H9 (cell line): ENCODE measurements at regions not wholly inside any gene's neighbourhood (a gene's known extent, or its start where the extent isn't known, plus 50 kb on each side); places are given as distances from the start of the nearest gene placed in this dataset.
"Not testable (repeated sequence)": the region's sequence is repeated elsewhere in the genome, so short reads cannot be mapped to it uniquely, and the experiment has no call there.

ENCODE experiments used
- DNase-seq: peaks from one replicate; pipeline ENCODE4 v3.0.0-alpha.2; 2017
- H2AFZ ChIP-seq: one replicate; pipeline ENCODE4 v1.6.1; 2013; ENCODE audit warnings: mild to moderate bottlenecking, low read length, control low read depth, moderate library complexity
- H2AK5ac ChIP-seq: 2 replicates; pipeline ENCODE4 v1.6.1; 2013; ENCODE audit warnings: low read length, control low read depth, mixed read lengths; ENCODE audit not compliant: insufficient read length
- H2BK120ac ChIP-seq: one replicate; pipeline ENCODE4 v1.6.1; 2013; ENCODE audit warnings: low read depth, mild to moderate bottlenecking, low read length, control low read depth, inconsistent platforms; ENCODE audit not compliant: poor library complexity, severe bottlenecking
- H2BK12ac ChIP-seq: 2 replicates; pipeline ENCODE4 v1.6.1; 2013; ENCODE audit warnings: low read length, control low read depth, mixed read lengths, low read depth; ENCODE audit not compliant: insufficient read length
- H2BK15ac ChIP-seq: 2 replicates; pipeline ENCODE4 v1.6.1; 2013; ENCODE audit warnings: low read depth, low read length, control low read depth
- H2BK20ac ChIP-seq: one replicate; pipeline ENCODE4 v1.6.1; 2013; ENCODE audit warnings: low read depth, mild to moderate bottlenecking, low read length, control low read depth, inconsistent platforms; ENCODE audit not compliant: poor library complexity, severe bottlenecking
- H2BK5ac ChIP-seq: 2 replicates; pipeline ENCODE4 v1.6.1; 2013; ENCODE audit warnings: low read length, control low read depth, mixed read lengths; ENCODE audit not compliant: insufficient read length
- H3K14ac ChIP-seq: 2 replicates; pipeline ENCODE4 v1.6.1; 2013; ENCODE audit warnings: low read length, control low read depth; ENCODE audit not compliant: insufficient read depth
- H3K18ac ChIP-seq: 2 replicates; pipeline ENCODE4 v1.6.1; 2013; ENCODE audit warnings: low read depth, mild to moderate bottlenecking, mixed read lengths, low read length, control low read depth; ENCODE audit not compliant: insufficient read length
- H3K23ac ChIP-seq: 2 replicates; pipeline ENCODE4 v1.6.1; 2013; ENCODE audit warnings: low read length, control low read depth, mixed read lengths, low read depth; ENCODE audit not compliant: insufficient read length
- H3K23me2 ChIP-seq: 2 replicates; pipeline ENCODE4 v1.6.1; 2013; ENCODE audit warnings: low read depth, mild to moderate bottlenecking, mixed read lengths, low read length, control low read depth; ENCODE audit not compliant: insufficient read length, poor library complexity, severe bottlenecking
- H3K27ac ChIP-seq: 2 replicates; pipeline ENCODE4 v1.5.1; 2013; ENCODE audit warnings: low read length, control low read depth, mixed read lengths, low read depth; ENCODE audit not compliant: insufficient read length
- H3K27me3 ChIP-seq: 2 replicates; pipeline ENCODE4 v1.6.1; 2013; ENCODE audit warnings: low read length, control low read depth, inconsistent platforms; ENCODE audit not compliant: insufficient read depth
- H3K4ac ChIP-seq: 2 replicates; pipeline ENCODE4 v1.6.1; 2013; ENCODE audit warnings: low read depth, mild to moderate bottlenecking, control low read depth, inconsistent platforms, low read length, moderate library complexity
- H3K4me1 ChIP-seq: 2 replicates; pipeline ENCODE4 v1.6.1; 2013; ENCODE audit warnings: low read length, control low read depth, inconsistent platforms; ENCODE audit not compliant: insufficient read depth
- H3K4me2 ChIP-seq: 2 replicates; pipeline ENCODE4 v1.6.1; 2013; ENCODE audit warnings: low read length, control low read depth, mixed read lengths; ENCODE audit not compliant: insufficient read length, insufficient read depth
- H3K56ac ChIP-seq: 2 replicates; pipeline ENCODE4 v1.6.1; 2013; ENCODE audit warnings: low read depth, mild to moderate bottlenecking, mixed read lengths, low read length, control low read depth; ENCODE audit not compliant: insufficient read length
- H3K79me1 ChIP-seq: 2 replicates; pipeline ENCODE4 v1.6.1; 2013; ENCODE audit warnings: low read depth, mild to moderate bottlenecking, moderate library complexity, low read length, control low read depth, inconsistent platforms; ENCODE audit not compliant: insufficient read depth, poor library complexity, severe bottlenecking
- H3K79me2 ChIP-seq: 2 replicates; pipeline ENCODE4 v1.6.1; 2013; ENCODE audit warnings: low read length, control low read depth, inconsistent platforms; ENCODE audit not compliant: insufficient read depth
- H3K9ac ChIP-seq: 2 replicates; pipeline ENCODE4 v1.6.1; 2013; ENCODE audit warnings: low read length, control low read depth, mixed read lengths; ENCODE audit not compliant: insufficient read length; ENCODE audit errors: extremely low read depth
- H3K9me3 ChIP-seq: one replicate; pipeline ENCODE4 v1.6.1; 2013; ENCODE audit warnings: low read depth, low read length, inconsistent platforms; ENCODE audit not compliant: control insufficient read depth
- H3T11ph ChIP-seq: one replicate; pipeline ENCODE4 v1.6.1; 2013; ENCODE audit warnings: mild to moderate bottlenecking, low read length, control low read depth, inconsistent platforms
- H4K20me1 ChIP-seq: one replicate; pipeline ENCODE4 v1.6.1; 2013; ENCODE audit not compliant: control insufficient read depth, insufficient read length, insufficient read depth
- H4K5ac ChIP-seq: 2 replicates; pipeline ENCODE4 v1.6.1; 2013; ENCODE audit warnings: low read depth, mild to moderate bottlenecking, mixed read lengths, low read length, control low read depth; ENCODE audit not compliant: insufficient read length
- H4K8ac ChIP-seq: replicated peaks from 2 replicates; pipeline ENCODE4 v1.6.1; 2013; ENCODE audit warnings: low read length, control low read depth, mixed read lengths, low read depth; ENCODE audit not compliant: insufficient read length
- H4K91ac ChIP-seq: 2 replicates; pipeline ENCODE4 v1.6.1; 2013; ENCODE audit warnings: low read depth, mild to moderate bottlenecking, moderate library complexity, mixed read lengths, low read length, control low read depth; ENCODE audit not compliant: insufficient read length
- H3K27ac Mint-ChIP-seq, 3 experiments: 2 replicates in 2 of 3; 3 replicates in 1 of 3; pipeline ENCODE4 v1.8.0; 2020 to 2021; ENCODE audit warnings: mixed read lengths in 3 of 3, mild to moderate bottlenecking in 1 of 3, moderate library complexity in 1 of 3
- H3K27me3 Mint-ChIP-seq: 2 replicates; pipeline ENCODE4 v1.8.0; 2021; ENCODE audit warnings: low read depth, mild to moderate bottlenecking, moderate library complexity, mixed read lengths
- H3K36me3 Mint-ChIP-seq, 3 experiments: 2 replicates in 2 of 3; 3 replicates in 1 of 3; pipeline ENCODE4 v1.8.0; 2020 to 2021; ENCODE audit warnings: low read depth in 3 of 3, mixed read lengths in 3 of 3; ENCODE audit not compliant: insufficient read depth in 1 of 3
- H3K4me1 Mint-ChIP-seq, 2 experiments: 2 replicates each; pipeline ENCODE4 v1.8.0; 2020; ENCODE audit warnings: mixed read lengths in 2 of 2
- H3K4me3 Mint-ChIP-seq, 2 experiments: 2 replicates in 1 of 2; 3 replicates in 1 of 2; pipeline ENCODE4 v1.8.0; 2020 to 2021; ENCODE audit warnings: mild to moderate bottlenecking in 2 of 2, mixed read lengths in 2 of 2, moderate library complexity in 1 of 2
- H3K9me3 Mint-ChIP-seq, 2 experiments: 2 replicates in 1 of 2; 3 replicates in 1 of 2; pipeline ENCODE4 v1.8.0; 2020; ENCODE audit warnings: mild to moderate bottlenecking in 2 of 2, mixed read lengths in 2 of 2, moderate library complexity in 1 of 2
- WGBS: extraction: QIAGEN DNeasy Blood & Tissue Kit; methylation state at CpG from one replicate; pipeline ENCODE4 v1.1.7; 2013; ENCODE audit warnings: missing lambda C conversion rate, low lambda C conversion rate, mixed read lengths; ENCODE audit not compliant: insufficient read length; ENCODE audit errors: extremely low coverage; 5-methylcytosine and 5-hydroxymethylcytosine counted together

DNA sequence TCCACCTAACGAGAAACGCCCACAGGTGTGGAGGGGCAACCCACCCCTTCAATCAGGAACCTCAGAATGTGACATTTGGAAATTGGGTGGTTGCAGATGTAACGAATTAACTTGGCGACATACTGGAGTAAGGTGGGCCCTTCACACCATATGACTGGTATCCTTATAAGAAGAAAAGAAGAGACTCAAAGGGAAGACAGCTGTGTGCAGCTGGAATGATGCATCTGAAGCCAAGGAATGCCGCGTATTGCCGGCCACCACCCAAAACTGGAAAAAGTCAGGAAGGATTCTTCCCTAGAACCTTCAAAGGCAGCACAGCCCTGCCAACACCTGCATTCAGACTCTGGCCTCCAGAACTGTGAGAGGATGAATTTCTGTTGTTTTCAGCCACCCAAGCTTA is 270.0 kb upstream of the FRG2C start:
- Mint-ChIP-seq H3K9me3 (peaks cover 2 to 14% of the 10 kb centered on the region in 2 experiments; a peak in 4 of 5 replicates), H3K36me3 (peaks cover 3 to 13% (median 7%) of the 10 kb centered on the region in 3 experiments; a peak in 5 of 7 replicates), H3K4me1 (peaks cover 16 to 21% of the 10 kb centered on the region in 2 experiments)
- H2AFZ ChIP-seq, H2BK120ac ChIP-seq, H2BK15ac ChIP-seq, H3K4me2 ChIP-seq, H4K20me1 ChIP-seq, H3K27me3 Mint-ChIP-seq, H3K23ac ChIP-seq, H3K9ac ChIP-seq, H2BK20ac ChIP-seq, H3K56ac ChIP-seq, H3K9me3 ChIP-seq, H4K91ac ChIP-seq, H2BK12ac ChIP-seq, H3K79me2 ChIP-seq, H3K27me3 ChIP-seq, H3K27ac ChIP-seq, H3K14ac ChIP-seq, H3K27ac Mint-ChIP-seq, DNase-seq, H3K4me3 Mint-ChIP-seq, H4K5ac ChIP-seq, H3K4me1 ChIP-seq, H2BK5ac ChIP-seq, H4K8ac ChIP-seq, H3K23me2 ChIP-seq, H3K18ac ChIP-seq, H2AK5ac ChIP-seq, H3K79me1 ChIP-seq, H3K4ac ChIP-seq, H3T11ph ChIP-seq: not testable (repeated sequence)
- WGBS = no CpG with 5 or more reads among the region's 7 CpGs

DNA sequence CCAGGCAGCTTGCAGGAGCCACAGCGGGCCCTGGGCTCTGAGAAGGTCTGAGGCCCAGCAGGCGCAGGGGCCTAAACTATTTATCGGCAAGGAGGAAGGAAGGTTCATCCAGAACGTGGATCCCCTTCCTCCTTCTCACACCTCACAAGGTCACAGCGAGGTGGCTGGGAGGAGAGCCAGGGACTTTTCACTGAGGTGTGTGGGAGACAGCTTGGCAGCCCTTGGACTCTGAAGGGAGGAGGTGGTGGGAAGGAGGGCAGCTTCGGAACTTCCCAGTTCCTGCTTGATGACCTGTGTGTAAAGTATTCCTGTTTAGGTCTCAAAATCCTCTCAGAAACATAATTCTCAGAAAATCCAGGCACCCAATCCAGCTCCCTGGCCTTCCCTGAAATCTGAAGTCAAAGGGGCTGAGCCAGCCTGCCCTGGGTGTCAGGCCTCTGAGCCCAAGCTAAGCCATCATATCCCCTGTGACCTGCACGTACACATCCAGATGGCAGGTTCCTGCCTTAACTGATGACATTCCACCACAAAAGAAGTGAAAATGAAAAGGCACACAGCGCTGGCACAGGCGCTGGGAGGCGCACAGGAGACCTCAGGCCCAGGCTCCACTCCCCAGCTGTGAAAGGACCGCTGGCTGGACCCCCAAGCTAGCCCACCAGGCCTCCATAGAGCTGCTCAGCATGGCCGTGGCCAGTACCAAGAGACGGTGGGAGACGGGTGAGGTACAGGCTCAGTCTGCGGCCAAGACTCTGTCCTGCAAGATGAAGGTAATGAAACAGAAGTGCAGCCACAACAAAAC is 269.4 kb upstream of the FRG2C start:
- H2BK12ac ChIP-seq, H3K18ac ChIP-seq, H3K27me3 Mint-ChIP-seq, H4K5ac ChIP-seq, H2AK5ac ChIP-seq, H3K14ac ChIP-seq, H3K23me2 ChIP-seq, H3K9ac ChIP-seq, H3K4ac ChIP-seq, H3K79me1 ChIP-seq, H2BK5ac ChIP-seq, H2BK120ac ChIP-seq, H4K8ac ChIP-seq, H3K4me3 Mint-ChIP-seq, H2AFZ ChIP-seq, H3K27me3 ChIP-seq, H3K4me2 ChIP-seq, H2BK20ac ChIP-seq, H3T11ph ChIP-seq, H3K79me2 ChIP-seq, H3K4me1 ChIP-seq, H4K20me1 ChIP-seq, H3K23ac ChIP-seq, H2BK15ac ChIP-seq, DNase-seq, H3K9me3 ChIP-seq, H3K27ac ChIP-seq, H4K91ac ChIP-seq, H3K56ac ChIP-seq: not testable (repeated sequence)
- H3K9me3 Mint-ChIP-seq = peaks cover 2 to 14% of the 10 kb centered on the region in 2 experiments; a peak in 4 of 5 replicates
- WGBS = no CpG with 5 or more reads among the region's 15 CpGs
- peaks cover 3 to 13% (median 7%) of the 10 kb centered on the region in 3 experiments; a peak in 5 of 7 replicates for H3K36me3 Mint-ChIP-seq
- H3K4me1 Mint-ChIP-seq = peaks cover 16 to 21% of the 10 kb centered on the region in 2 experiments
- H3K27ac Mint-ChIP-seq = peak overlapping the region in 1 of 3 experiments; percentile 53; a peak in 1 of 7 replicates
